Activated naive CD8-positive, alpha-beta T cell treated with anti-CD3 and anti-CD28 coated beads for 36 hours (primary cell): ENCODE measurements at regions not wholly inside any gene's neighbourhood (a gene's known extent, or its start where the extent isn't known, plus 50 kb on each side); places are given as distances from the start of the nearest gene placed in this dataset.
A peak's percentile ranks its signal among the peaks of the same experiment; 100 is the strongest.

Experiments used
- DNase-seq: peaks from one replicate; pipeline ENCODE4 v3.0.0; 2021
- H3K27ac Mint-ChIP-seq: one replicate; pipeline ENCODE4 v1.8.0; 2022; ENCODE audit warnings: mild to moderate bottlenecking, moderate library complexity, mixed read lengths
- H3K27me3 Mint-ChIP-seq: one replicate; pipeline ENCODE4 v1.8.0; 2022; ENCODE audit warnings: mild to moderate bottlenecking, mixed read lengths
- H3K36me3 Mint-ChIP-seq: one replicate; pipeline ENCODE4 v1.8.0; 2021; ENCODE audit warnings: mild to moderate bottlenecking, mixed read lengths
- H3K4me1 Mint-ChIP-seq: one replicate; pipeline ENCODE4 v1.8.0; 2021; ENCODE audit warnings: mixed read lengths
- H3K4me3 Mint-ChIP-seq: one replicate; pipeline ENCODE4 v1.8.0; 2022; ENCODE audit warnings: mild to moderate bottlenecking, moderate library complexity, mixed read lengths
- H3K9me3 Mint-ChIP-seq: one replicate; pipeline ENCODE4 v1.8.0; 2022; ENCODE audit warnings: mixed read lengths

DNA sequence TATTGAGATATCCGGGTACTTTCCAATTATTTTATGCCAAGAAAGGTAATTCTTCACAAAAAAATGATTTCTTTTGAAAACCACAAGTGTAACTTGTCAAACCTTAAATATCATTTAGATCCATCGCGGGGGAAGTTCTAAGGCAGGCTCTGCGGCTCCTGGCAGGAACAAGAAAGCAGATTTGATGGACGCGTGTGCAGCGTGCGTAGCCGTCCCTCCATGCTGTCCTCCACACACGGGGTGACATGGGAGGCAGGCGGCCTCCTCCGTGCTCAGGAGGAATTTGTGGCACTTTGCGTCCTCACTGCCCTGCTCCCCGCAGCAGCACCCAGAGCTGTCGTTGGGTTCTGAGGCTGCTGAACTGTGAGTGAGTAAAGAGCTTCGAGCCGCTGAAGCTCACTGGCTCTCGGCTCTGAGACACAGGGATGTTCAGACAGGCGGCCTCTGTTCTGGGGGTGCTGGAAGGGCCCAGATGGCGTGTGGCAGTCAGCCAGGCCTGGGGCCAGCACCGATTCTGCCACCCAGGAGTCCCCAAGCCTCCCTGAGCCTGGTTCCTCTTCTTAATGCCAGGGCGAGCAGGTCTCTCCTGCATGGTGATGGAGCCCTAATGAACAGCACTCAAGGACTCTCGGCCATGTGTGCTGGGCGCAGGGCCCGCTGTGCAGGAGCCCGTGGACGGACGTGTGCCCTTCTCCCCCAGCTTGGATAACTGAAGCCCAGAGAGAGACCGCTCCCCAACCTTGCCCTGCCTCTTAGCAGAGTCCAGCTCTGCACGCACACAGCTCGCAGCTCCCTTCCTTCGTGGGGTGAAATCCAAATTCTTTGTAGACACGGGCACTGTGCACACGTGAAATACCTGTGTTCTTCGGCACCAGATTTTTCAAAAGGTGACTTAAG is 185.4 kb upstream of the SHH start:
- peaks cover 6% of the 10 kb centered on the region for H3K36me3 Mint-ChIP-seq
- peak; percentile 53 for DNase-seq
- H3K27me3 Mint-ChIP-seq = peaks cover 6% of the 10 kb centered on the region
- peaks cover 67% of the 10 kb centered on the region for H3K4me1 Mint-ChIP-seq
- H3K27ac Mint-ChIP-seq = peak overlapping the region; percentile 87
- H3K9me3 Mint-ChIP-seq = no peaks in the 10 kb centered on the region
- H3K4me3 Mint-ChIP-seq = peak overlapping the region; percentile 47

DNA sequence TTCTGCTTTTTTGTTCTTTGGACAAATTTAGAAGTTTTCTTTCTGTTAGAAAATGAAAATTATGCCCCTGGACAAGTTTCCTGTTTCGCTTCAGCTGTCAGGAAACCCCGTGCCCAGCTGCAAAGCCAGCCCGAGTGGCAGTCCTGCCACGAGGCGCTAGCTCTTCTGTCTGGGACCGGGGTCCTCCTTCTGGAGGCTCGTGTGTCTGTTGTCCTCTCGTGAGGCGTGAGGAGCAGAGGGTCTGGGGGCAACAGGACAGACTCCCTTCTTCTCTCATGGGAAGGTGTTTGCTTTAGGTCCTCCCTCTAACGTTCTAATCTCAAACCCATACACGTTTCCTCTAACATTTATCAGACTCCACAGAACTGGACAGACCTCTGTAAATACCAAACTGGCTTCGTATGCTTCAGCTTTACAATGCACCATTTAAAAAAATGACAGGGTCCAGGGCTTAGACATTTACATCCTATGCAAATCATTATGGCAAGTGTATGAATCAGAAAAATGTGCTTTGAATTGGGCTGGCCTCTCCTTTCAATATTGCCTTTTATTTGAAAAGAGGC is 184.5 kb upstream of the SHH start:
- no peak for DNase-seq
- H3K27ac Mint-ChIP-seq = peak overlapping the region; percentile 87
- no peaks in the 10 kb centered on the region for H3K9me3 Mint-ChIP-seq
- peak overlapping the region; percentile 25 for H3K4me3 Mint-ChIP-seq
- H3K4me1 Mint-ChIP-seq = peaks cover 64% of the 10 kb centered on the region
- H3K27me3 Mint-ChIP-seq = peaks cover 6% of the 10 kb centered on the region
- peaks cover 6% of the 10 kb centered on the region for H3K36me3 Mint-ChIP-seq

DNA sequence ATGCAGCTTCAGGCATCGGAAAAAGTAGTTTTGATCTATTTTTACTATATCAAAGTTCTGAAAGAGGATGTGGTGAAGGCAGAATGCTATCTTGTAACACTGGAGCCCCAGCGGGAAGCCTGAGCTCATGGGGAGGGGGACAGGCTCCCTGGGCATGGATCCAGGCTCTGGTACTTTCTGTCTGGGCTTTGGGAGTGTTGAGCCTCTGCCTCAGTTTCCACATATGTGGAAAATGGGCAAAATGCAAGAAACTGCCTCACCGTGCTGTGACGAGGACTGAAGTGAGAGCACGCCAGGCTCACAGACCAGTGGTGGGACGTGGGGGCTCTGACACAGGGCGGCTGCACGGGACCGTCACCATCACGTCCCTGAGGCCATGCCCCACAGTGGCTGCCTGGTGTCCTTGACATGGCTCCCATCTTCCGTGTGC is 182.9 kb upstream of the SHH start:
- Mint-ChIP-seq H3K9me3 (no peaks in the 10 kb centered on the region), H3K4me1 (peaks cover 60% of the 10 kb centered on the region), H3K4me3 (peak overlapping the region; percentile 55), H3K27ac (peak overlapping the region; percentile 78), H3K27me3 (peaks cover 6% of the 10 kb centered on the region), H3K36me3 (peaks cover 6% of the 10 kb centered on the region)
- peak; percentile 14 for DNase-seq

DNA sequence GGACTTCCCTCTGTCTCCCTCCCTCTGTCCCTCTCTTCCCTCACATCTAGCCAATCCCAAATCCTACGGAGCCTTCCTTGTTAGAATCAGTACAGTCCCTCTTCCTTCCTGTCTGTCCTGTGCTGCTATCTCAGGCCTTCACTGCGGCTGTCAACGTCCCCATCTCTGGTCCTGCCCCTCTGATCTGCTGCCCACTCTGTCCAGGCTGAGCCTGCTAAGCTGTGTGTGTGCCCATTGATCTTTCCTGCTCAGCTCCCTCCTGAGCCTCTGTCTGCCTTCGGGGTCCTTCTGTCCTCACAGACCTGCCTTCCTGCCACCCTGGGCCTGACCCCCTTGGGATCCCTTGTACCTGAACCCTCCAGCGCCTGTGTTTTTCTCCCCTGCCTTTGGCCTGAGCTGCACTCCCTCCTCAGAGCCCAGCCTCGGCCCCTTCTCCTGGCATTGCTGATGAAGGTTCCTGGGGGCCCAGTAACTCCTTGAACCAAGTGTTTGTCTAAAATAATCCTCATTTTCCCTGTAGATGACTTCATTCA is 182.1 kb upstream of the SHH start:
- peaks cover 59% of the 10 kb centered on the region for H3K4me1 Mint-ChIP-seq
- H3K9me3 Mint-ChIP-seq = peaks cover 1% of the 10 kb centered on the region
- H3K27me3 Mint-ChIP-seq = peaks cover 11% of the 10 kb centered on the region
- DNase-seq = no peak
- H3K27ac Mint-ChIP-seq = no peak overlapping the region
- no peak overlapping the region for H3K4me3 Mint-ChIP-seq
- peaks cover 6% of the 10 kb centered on the region for H3K36me3 Mint-ChIP-seq

DNA sequence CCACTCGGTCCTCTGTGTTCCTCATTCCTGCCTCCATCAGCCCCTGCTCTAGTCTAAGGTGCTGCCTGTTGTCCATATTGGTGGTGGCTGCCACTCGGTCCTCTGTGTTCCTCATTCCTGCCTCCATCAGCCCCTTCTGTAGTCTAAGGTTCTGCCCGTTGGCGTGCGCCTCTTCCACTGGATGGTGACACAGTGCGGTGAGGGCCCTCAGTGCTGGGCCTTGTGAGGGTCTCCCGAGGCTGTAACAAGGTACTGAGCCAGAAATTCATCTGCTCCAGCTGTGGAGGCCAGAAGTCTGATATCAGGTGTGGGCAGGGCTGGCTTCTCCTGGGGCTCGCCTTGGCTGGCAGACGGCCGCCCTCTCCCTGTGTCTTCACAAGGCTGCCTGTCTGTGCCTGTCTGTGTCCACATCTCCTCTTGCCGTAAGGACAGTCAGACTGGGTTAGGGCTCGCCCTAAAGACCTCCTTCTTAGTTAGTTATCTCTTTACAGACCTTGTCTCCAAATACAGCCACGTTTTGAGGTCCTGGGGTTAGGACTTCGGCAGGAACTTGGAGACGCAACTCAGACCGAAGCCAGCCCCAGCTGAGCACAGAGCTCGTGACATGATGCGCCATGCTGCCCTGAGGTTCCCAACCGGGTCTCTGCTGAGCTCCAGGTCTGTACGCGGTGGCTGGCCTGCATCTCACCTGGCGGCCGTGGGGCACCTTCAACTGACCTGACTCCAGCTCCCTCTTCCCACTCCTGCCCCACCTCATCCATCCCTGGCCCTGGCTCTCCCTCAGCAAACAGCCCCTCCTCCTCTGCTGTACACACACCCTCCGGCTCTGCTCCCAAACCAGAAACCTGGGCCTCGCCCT is 181.4 kb upstream of the SHH start:
- Mint-ChIP-seq H3K27ac (no peak overlapping the region), H3K27me3 (peaks cover 11% of the 10 kb centered on the region), H3K9me3 (peaks cover 1% of the 10 kb centered on the region), H3K4me1 (peaks cover 62% of the 10 kb centered on the region), H3K36me3 (peaks cover 6% of the 10 kb centered on the region), H3K4me3 (no peak overlapping the region)
- DNase-seq = no peak

DNA sequence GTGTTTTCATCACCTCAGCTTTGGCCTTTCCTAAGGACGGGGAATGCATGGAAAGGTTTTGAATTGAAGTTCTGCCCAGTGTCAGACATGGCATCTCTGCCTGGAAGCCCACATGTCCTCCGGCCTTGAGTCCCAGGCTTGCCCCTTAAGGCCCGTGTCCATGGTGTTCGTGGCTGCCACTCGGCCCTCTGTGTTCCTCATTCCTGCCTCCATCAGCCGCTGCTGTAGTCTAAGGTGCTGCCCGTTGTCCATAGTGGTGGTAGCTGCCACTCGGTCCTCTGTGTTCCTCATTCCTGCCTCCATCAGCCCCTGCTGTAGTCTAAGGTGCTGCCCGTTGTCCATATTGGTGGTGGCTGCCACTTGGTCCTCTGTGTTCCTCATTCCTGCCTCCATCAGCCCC is 180.7 kb upstream of the SHH start:
- no peak overlapping the region for H3K27ac Mint-ChIP-seq
- H3K9me3 Mint-ChIP-seq = peaks cover 1% of the 10 kb centered on the region
- peaks cover 57% of the 10 kb centered on the region for H3K4me1 Mint-ChIP-seq
- peaks cover 6% of the 10 kb centered on the region for H3K36me3 Mint-ChIP-seq
- no peak overlapping the region for H3K4me3 Mint-ChIP-seq
- no peak for DNase-seq
- H3K27me3 Mint-ChIP-seq = peaks cover 11% of the 10 kb centered on the region

DNA sequence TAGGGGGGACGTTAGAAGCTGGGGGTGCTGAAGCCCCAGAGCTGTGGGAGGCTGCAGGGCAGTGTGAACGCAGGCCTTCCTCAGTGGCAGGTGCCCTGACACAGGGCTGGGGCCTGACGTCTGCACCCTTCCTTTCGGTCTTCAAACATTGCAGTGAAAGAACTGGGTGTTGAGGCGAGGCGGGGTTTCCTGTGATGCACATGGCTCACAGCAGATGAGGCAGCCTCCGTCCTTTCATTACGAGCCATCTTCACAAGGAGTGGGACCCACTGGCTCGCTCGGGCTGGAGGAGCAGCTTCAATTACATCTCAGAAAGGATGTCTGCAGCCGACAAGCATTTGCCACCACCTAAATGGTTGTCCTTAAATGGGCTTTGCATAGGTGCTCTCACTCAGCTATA is 180.3 kb upstream of the SHH start:
- Mint-ChIP-seq H3K4me3 (no peak overlapping the region), H3K27me3 (peaks cover 11% of the 10 kb centered on the region), H3K27ac (no peak overlapping the region), H3K4me1 (peaks cover 53% of the 10 kb centered on the region), H3K9me3 (peaks cover 1% of the 10 kb centered on the region), H3K36me3 (peaks cover 6% of the 10 kb centered on the region)
- DNase-seq = peak; percentile 18

DNA sequence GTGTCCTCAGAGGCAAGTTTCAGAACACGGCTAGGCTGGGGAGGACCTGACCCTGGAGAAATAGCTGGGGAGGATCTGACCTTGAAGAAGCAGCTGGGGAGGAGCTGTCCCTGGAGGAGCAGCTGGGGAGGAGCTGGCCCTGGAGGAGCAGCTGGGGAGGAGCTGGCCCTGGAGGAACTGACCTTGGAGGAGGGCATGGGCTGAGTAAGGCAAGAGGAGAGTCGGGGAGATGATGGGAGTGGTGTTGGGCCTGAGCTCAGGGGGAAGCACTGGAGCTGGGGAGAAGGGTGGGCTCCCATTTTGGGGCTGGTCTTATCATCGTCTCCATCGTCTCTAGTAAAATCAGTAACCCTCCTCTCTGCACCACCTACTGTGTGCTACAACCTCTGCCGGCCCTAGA is 179.8 kb upstream of the SHH start:
- DNase-seq = no peak
- Mint-ChIP-seq H3K27ac (no peak overlapping the region), H3K4me3 (no peak overlapping the region), H3K27me3 (peaks cover 11% of the 10 kb centered on the region), H3K36me3 (peaks cover 6% of the 10 kb centered on the region), H3K9me3 (peaks cover 1% of the 10 kb centered on the region), H3K4me1 (peaks cover 48% of the 10 kb centered on the region)

DNA sequence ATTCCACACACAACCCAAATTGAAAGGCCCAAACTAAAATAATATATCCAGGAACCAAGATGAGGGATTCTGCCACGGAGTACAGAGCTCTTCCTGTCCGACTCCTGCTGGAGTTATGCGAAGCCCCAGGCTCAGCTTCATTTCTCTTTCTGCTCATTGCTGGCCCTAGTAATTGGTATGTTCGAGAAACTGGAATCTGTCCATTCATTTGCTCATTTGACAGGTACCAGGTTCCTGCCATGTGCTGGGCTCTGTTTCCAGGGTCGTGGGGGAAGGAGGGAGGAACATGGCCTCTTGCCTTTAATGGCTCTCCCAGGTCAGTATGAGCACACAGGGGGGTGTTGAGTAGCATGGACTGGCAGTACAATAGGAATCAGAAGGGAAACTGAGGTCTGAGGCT is 179.2 kb upstream of the SHH start:
- Mint-ChIP-seq H3K27me3 (peaks cover 14% of the 10 kb centered on the region), H3K4me3 (no peak overlapping the region), H3K9me3 (peaks cover 1% of the 10 kb centered on the region), H3K27ac (no peak overlapping the region), H3K36me3 (peaks cover 6% of the 10 kb centered on the region), H3K4me1 (peaks cover 42% of the 10 kb centered on the region)
- no peak for DNase-seq

DNA sequence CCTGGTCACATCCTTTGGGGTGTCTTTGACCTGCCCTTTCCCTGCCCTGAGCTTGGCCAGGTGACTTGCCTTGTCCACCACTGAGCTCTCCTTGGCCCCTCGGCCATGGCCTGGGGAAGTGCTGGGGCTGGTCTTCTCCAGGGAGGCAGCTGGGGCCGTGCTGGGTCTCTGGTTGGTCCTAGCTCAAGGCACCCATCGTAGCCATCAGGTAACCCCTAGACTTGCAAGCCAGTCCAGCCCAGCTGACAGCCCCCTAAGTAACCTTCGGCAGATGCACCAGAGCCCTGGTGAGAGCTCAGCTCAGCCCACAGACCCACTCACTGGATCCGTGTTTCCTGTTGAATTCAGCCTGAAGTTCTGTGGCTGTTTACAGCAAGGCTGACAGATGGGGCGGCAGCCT is 176.2 kb upstream of the SHH start:
- DNase-seq = no peak
- H3K4me3 Mint-ChIP-seq = no peak overlapping the region
- no peak overlapping the region for H3K27ac Mint-ChIP-seq
- H3K9me3 Mint-ChIP-seq = peaks cover 1% of the 10 kb centered on the region
- peaks cover 11% of the 10 kb centered on the region for H3K27me3 Mint-ChIP-seq
- peaks cover 14% of the 10 kb centered on the region for H3K4me1 Mint-ChIP-seq
- H3K36me3 Mint-ChIP-seq = no peaks in the 10 kb centered on the region

DNA sequence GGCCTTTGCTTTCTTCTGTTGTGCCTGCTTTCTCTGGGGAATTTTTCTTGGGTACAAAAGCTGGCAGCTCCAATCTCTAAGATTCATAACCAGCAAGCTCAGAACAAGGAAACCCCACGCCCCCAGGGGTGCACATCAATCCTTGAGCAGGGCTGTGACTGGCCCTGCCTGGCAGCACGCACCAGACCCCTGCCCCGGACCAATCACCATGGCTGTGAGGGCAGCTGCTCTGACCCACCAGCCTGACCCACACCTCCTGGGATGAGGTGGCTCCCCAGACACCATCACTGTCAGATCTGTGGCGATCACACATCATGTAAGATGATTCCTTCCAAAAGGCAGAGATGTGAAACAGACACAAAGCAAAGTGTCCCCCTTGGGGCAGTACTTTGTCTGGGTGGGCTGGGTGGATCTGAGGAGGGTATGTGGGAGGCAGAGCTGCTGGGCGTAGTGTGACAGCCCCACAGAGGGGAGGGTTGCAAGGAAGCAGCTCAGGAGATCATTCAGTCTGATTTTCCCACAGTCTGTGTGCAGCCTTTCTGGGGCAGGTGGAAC is 175.5 kb upstream of the SHH start:
- no peak for DNase-seq
- Mint-ChIP-seq H3K27ac (no peak overlapping the region), H3K4me1 (peaks cover 10% of the 10 kb centered on the region), H3K36me3 (no peaks in the 10 kb centered on the region), H3K4me3 (no peak overlapping the region), H3K9me3 (peaks cover 1% of the 10 kb centered on the region), H3K27me3 (peaks cover 11% of the 10 kb centered on the region)

DNA sequence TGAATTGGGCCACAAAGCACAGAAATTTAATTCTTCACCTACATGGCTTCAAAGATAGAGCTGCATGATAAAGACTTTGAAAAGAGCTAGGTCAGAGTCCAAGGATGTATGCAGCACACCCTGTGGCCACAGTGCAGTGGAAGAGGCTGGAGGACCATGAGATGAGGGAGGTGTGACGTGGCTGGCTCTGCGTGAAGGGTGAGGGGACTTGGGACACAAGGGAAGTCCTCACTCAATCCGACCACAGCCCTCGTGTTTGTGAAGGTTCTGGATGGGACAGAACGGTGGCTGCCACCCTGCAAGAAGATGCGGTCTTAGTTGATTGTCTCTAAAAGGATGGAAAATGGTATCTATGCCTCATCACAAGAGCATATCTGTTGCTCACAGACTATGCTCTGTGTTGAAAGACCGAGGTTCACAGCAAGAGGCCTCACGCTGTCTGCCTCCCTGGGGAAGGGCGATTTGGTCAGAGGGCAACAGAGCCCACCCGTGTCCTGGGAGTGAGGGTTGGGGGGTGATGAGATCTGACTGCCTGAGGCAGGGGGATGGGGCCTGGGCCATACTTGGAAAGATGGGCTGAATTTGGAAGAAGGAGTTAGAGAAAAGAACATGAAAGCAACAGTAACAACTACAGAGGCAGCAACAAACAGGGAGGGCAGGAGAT is 174.4 kb upstream of the SHH start:
- H3K4me3 Mint-ChIP-seq = no peak overlapping the region
- H3K9me3 Mint-ChIP-seq = peaks cover 1% of the 10 kb centered on the region
- H3K4me1 Mint-ChIP-seq = peaks cover 3% of the 10 kb centered on the region
- DNase-seq = no peak
- H3K27me3 Mint-ChIP-seq = peaks cover 11% of the 10 kb centered on the region
- no peaks in the 10 kb centered on the region for H3K36me3 Mint-ChIP-seq
- no peak overlapping the region for H3K27ac Mint-ChIP-seq

DNA sequence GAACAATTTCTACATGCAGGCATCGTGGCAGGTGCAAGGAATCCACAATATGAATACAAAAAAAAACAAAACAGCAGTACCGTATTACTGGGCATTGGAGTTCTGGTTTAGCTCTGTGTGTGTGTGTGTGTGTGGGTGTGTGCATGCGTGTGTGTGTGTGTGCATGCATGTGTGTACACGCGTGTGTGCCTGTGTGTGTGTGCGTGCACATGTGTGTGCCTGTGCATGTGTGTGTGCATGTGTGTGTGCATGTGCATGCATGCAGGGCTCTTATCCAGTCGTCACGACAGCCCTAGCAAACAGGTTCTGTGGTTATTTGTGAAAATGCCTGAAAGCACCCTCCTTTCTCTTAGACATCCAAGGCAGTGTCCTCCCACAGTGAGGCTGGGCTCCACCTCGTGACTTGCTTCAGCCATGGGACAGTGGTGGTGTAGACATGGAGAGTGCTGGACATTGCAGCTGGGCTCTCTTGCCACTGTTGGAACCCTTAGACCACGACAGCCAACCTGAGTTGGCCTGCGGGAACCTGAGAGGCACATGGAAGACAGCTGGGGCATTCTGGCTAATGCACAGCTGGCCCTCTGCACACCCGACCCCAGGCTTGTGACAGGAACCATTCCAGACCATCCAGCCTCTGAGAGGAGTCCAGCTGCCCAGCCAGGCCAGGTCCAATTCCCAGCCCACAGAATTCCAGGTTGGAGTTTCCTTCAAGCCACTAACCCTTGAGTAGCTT is 173.4 kb upstream of the SHH start:
- peaks cover 1% of the 10 kb centered on the region for H3K9me3 Mint-ChIP-seq
- H3K4me3 Mint-ChIP-seq = no peak overlapping the region
- DNase-seq = no peak
- H3K27ac Mint-ChIP-seq = no peak overlapping the region
- peaks cover 12% of the 10 kb centered on the region for H3K27me3 Mint-ChIP-seq
- H3K4me1 Mint-ChIP-seq = peaks cover 3% of the 10 kb centered on the region
- no peaks in the 10 kb centered on the region for H3K36me3 Mint-ChIP-seq
